Upper lobe of left lung (tissue), 6 donors: ENCODE measurements at regions not wholly inside any gene's neighbourhood (a gene's known extent, or its start where the extent isn't known, plus 50 kb on each side); places are given as distances from the start of the nearest gene placed in this dataset.

Source experiments
- ATAC-seq, 2 donors: fragments of 200-7000 bp; cut with Tn5 transposase; one replicate each; pipeline ENCODE4 v1.9.1; 2022; ENCODE audit warnings: mild to moderate bottlenecking in 2 of 2, moderate library complexity in 2 of 2; ENCODE audit not compliant: low FRiP score in 2 of 2
- DNase-seq, 2 donors: peaks; one replicate each; pipeline ENCODE4 v3.0.0-alpha.2; 2019 to 2020
- H3K27ac ChIP-seq, 4 donors: fragments of 200-600 bp; sonication (generic); one replicate each; pipeline ENCODE4 v1.5.1; 2016 to 2019
- H3K27me3 ChIP-seq, 4 donors: fragments of 200-600 bp; sonication (generic); one replicate each; pipeline ENCODE4 v1.5.1; 2017 to 2019
- H3K36me3 ChIP-seq, 4 donors: fragments of 200-600 bp; sonication (generic); one replicate each; pipeline ENCODE4 v1.5.1; 2016 to 2019
- H3K4me1 ChIP-seq, 4 donors: fragments of 200-600 bp; sonication (generic); one replicate each; pipeline ENCODE4 v1.5.1; 2018 to 2019
- H3K4me3 ChIP-seq, 4 donors: fragments of 200-600 bp; sonication (generic); one replicate each; pipeline ENCODE4 v1.5.1; 2017 to 2019; ENCODE audit warnings: mild to moderate bottlenecking in 2 of 4, moderate library complexity in 1 of 4
- H3K9me3 ChIP-seq, 4 donors: fragments of 200-600 bp; sonication (generic); one replicate each; pipeline ENCODE4 v1.5.1; 2018 to 2019
- EP300 ChIP-seq, 4 donors: sonication (generic); formaldehyde crosslinking; IDR thresholded peaks; one replicate each; pipeline ENCODE4 v1.5.1; 2017; ENCODE audit warnings: antibody characterized with exemption in 4 of 4, control low read depth in 2 of 4
- POLR2A ChIP-seq, 4 donors: fragments of 450-650 bp; IDR thresholded peaks; one replicate each; pipeline ENCODE4 v1.5.1; 2016 to 2017; ENCODE audit warnings: antibody characterized with exemption in 4 of 4, mild to moderate bottlenecking in 2 of 4
- POLR2AphosphoS5 ChIP-seq, 2 donors: sonication (generic); formaldehyde crosslinking; IDR thresholded peaks; one replicate each; pipeline ENCODE4 v1.5.1; 2017; ENCODE audit warnings: antibody characterized with exemption in 2 of 2
- WGBS, 2 donors: methylation state at CpG; one replicate each; pipeline ENCODE4 v1.1.5; 2017 to 2018; 5-methylcytosine and 5-hydroxymethylcytosine counted together
- TF ChIP-seq, protein P1 (sequence below), 6 experiments: fragments of 450-650 bp in 4 of 6; fragments of 200-600 bp in 2 of 6; sonication (generic) in 2 of 6; IDR thresholded peaks; one replicate each; pipeline ENCODE4 v1.5.1; 2016 to 2019; ENCODE audit warnings: antibody characterized with exemption in 6 of 6
- donor health status: DM: no; HTN: no; CAD: no; lungs with moderate emphysema.
- donor health status: DM: no; HTN: yes; CAD: no; lungs with severe emphysema.

- DNase-seq (no peak), ATAC-seq (no peak)
- WGBS, 2 donors: 85 to 100% methylated on average over 2 of the region's 2 CpGs
- Histone ChIP-seq H3K36me3 (no peaks in the 10 kb centered on the region), H3K27ac (peak overlapping the region in 3 of 4 donors; percentile 5 to 44 (median 40)), H3K9me3 (no peaks in the 10 kb centered on the region), H3K27me3 (no peaks in the 10 kb centered on the region), H3K4me3 (no peak overlapping the region), H3K4me1 (peaks cover 12 to 28% (median 24%) of the 10 kb centered on the region in 4 donors)
- TF ChIP-seq EP300 (IDR thresholded peaks at IDR 0.05): no peak
- no peak for TF ChIP-seq POLR2A (IDR thresholded peaks at IDR 0.05)
- TF ChIP-seq, protein P1, sequence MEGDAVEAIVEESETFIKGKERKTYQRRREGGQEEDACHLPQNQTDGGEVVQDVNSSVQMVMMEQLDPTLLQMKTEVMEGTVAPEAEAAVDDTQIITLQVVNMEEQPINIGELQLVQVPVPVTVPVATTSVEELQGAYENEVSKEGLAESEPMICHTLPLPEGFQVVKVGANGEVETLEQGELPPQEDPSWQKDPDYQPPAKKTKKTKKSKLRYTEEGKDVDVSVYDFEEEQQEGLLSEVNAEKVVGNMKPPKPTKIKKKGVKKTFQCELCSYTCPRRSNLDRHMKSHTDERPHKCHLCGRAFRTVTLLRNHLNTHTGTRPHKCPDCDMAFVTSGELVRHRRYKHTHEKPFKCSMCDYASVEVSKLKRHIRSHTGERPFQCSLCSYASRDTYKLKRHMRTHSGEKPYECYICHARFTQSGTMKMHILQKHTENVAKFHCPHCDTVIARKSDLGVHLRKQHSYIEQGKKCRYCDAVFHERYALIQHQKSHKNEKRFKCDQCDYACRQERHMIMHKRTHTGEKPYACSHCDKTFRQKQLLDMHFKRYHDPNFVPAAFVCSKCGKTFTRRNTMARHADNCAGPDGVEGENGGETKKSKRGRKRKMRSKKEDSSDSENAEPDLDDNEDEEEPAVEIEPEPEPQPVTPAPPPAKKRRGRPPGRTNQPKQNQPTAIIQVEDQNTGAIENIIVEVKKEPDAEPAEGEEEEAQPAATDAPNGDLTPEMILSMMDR (IDR thresholded peaks at IDR 0.05): no peak
- no peak for TF ChIP-seq POLR2AphosphoS5 (IDR thresholded peaks at IDR 0.05)
Measured at GRCh38 chr18:61607867-61608266, 274.6 kb downstream of the CDH20 start.

GRCh38 chr18:61606759-61607158 lies 273.5 kb downstream of the CDH20 start:
- ATAC-seq (peak; percentile 87), DNase-seq (peak in 1 of 2 donors; percentile 58)
- Histone ChIP-seq H3K4me3 (peak overlapping the region in 3 of 4 donors; percentile 11 to 23 (median 16)), H3K9me3 (no peaks in the 10 kb centered on the region), H3K36me3 (no peaks in the 10 kb centered on the region), H3K27ac (peak overlapping the region; percentile 55 to 87 (median 72)), H3K4me1 (peaks cover 12 to 31% (median 26%) of the 10 kb centered on the region in 4 donors), H3K27me3 (no peaks in the 10 kb centered on the region)
- TF ChIP-seq POLR2AphosphoS5 (IDR thresholded peaks at IDR 0.05) (peak; percentile 93), EP300 (IDR thresholded peaks at IDR 0.05) (peak in 2 of 4 donors; percentile 94 to 97), POLR2A (IDR thresholded peaks at IDR 0.05) (no peak)
- WGBS, 2 donors: 2 to 9% methylated on average over 5 of the region's 5 CpGs

GRCh38 chr18:61606068-61606660 lies 272.9 kb downstream of the CDH20 start:
- peak in 1 of 2 donors; percentile 23 for DNase-seq
- peak overlapping the region; percentile 55 to 87 (median 72) for H3K27ac ChIP-seq
- H3K4me1 ChIP-seq: peaks cover 12 to 32% (median 26%) of the 10 kb centered on the region in 4 donors
- H3K27me3 ChIP-seq: no peaks in the 10 kb centered on the region
- H3K9me3 ChIP-seq: no peaks in the 10 kb centered on the region
- TF ChIP-seq, protein P1 (IDR thresholded peaks at IDR 0.05): no peak
- TF ChIP-seq EP300 (IDR thresholded peaks at IDR 0.05) (no peak), POLR2A (IDR thresholded peaks at IDR 0.05) (no peak), POLR2AphosphoS5 (IDR thresholded peaks at IDR 0.05) (no peak)
- whole genome bisulfite sequencing, 2 donors: 46 to 64% methylated on average over 16 to 17 of the region's 17 CpGs
- ATAC-seq: peak; percentile 46 to 51
- peak overlapping the region in 3 of 4 donors; percentile 11 to 23 (median 16) for H3K4me3 ChIP-seq
- H3K36me3 ChIP-seq: no peaks in the 10 kb centered on the region

DNA sequence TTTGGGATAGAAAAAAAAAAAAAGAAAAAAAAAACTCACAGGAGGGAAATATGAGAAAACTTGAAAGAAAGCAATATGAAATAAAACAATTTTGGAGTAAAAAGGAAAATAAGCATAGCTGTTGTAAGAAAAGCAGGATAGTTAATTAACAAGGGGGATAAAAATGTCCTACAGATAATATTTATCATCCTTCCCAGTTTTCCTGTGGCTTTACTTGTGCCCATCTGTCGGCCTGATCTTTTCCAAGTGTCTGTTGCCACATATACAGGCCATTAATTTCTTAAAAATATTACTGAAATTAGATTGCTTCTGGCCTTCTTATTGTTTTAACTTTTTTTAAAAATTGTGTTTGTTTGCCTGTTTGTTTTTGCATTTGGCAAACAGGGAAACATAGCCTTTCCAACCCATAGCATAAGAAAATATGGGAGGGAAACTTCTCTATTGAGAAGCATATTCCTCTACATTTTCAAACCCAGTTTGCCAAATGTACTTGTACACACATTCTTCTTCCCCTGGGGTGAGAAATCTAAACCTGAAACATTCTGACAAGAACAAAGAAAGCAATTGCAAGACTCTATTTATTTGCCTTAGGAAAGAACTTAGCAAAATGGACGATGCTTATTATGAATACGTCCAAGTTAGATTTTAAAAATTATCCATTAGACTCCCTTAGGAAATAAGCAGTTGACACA lies 272.3 kb downstream of the CDH20 start:
- DNase-seq (no peak), ATAC-seq (no peak)
- TF ChIP-seq, protein P1 (IDR thresholded peaks at IDR 0.05): no peak
- TF ChIP-seq POLR2A (IDR thresholded peaks at IDR 0.05): no peak
- no peak for TF ChIP-seq EP300 (IDR thresholded peaks at IDR 0.05)
- no peak for TF ChIP-seq POLR2AphosphoS5 (IDR thresholded peaks at IDR 0.05)
- Histone ChIP-seq H3K9me3 (no peaks in the 10 kb centered on the region), H3K36me3 (no peaks in the 10 kb centered on the region), H3K27ac (peak overlapping the region in 3 of 4 donors; percentile 65 to 87 (median 78)), H3K4me1 (peaks cover 12 to 32% (median 26%) of the 10 kb centered on the region in 4 donors), H3K27me3 (no peaks in the 10 kb centered on the region), H3K4me3 (peak overlapping the region in 1 of 4 donors; percentile 11)
- 46 to 68% methylated on average over 3 of the region's 3 CpGs for WGBS, 2 donors
